Stomach smooth muscle (tissue), 2 donors: ENCODE measurements at regions not wholly inside any gene's neighbourhood (a gene's known extent, or its start where the extent isn't known, plus 50 kb on each side); places are given as distances from the start of the nearest gene placed in this dataset.

Experiments
- H3K27ac ChIP-seq: one replicate; pipeline ENCODE4 v1.7.0; 2013; ENCODE audit warnings: mild to moderate bottlenecking, low read length, inconsistent platforms
- H3K27me3 ChIP-seq, 2 donors: one replicate each; pipeline ENCODE4 v1.7.0; 2013; ENCODE audit warnings: low read length in 2 of 2; ENCODE audit not compliant: insufficient read depth in 2 of 2, control insufficient read depth in 1 of 2
- H3K36me3 ChIP-seq, 2 donors: one replicate each; pipeline ENCODE4 v1.7.0; 2013; ENCODE audit warnings: low read length in 2 of 2; ENCODE audit not compliant: control insufficient read depth in 2 of 2, insufficient read depth in 2 of 2
- H3K4me1 ChIP-seq: one replicate; pipeline ENCODE4 v1.7.0; 2013; ENCODE audit warnings: low read length; ENCODE audit not compliant: control insufficient read depth, insufficient read depth
- H3K4me3 ChIP-seq, 2 donors: one replicate each; pipeline ENCODE4 v1.7.0; 2013; ENCODE audit warnings: low read length in 2 of 2
- H3K9ac ChIP-seq, 2 donors: one replicate each; pipeline ENCODE4 v1.7.0; 2013; ENCODE audit warnings: low read length in 2 of 2, mild to moderate bottlenecking in 1 of 2
- H3K9me3 ChIP-seq, 2 donors: one replicate each; pipeline ENCODE4 v1.7.0; 2013; ENCODE audit warnings: low read length in 2 of 2; ENCODE audit not compliant: control insufficient read depth in 2 of 2
- donor health status: healthy.
- donor health status: Pancreatic carcinoma.

DNA sequence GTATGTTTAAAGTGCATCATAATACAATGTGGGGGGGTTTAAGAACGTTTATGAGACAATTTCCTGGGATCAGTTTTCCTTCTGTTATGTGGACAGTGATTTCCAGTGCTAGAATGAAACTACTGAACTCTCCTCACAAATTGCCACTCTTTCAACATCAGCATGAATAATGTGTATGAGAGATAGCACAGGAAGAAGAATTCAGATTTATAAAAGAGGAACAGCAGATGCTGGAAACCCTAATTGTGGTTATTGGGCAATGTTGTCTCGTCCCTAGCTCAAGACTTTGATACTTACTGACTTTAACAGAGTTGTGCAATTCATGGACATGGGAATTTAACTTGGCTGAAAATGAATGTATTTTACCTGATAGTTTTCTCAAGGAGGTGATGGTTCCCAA lies 410.8 kb upstream of the MEF2C start:
- H3K4me1 ChIP-seq: no peaks in the 10 kb centered on the region
- H3K9ac ChIP-seq: no peak overlapping the region
- H3K27me3 ChIP-seq: no peaks in the 10 kb centered on the region
- H3K36me3 ChIP-seq: no peaks in the 10 kb centered on the region
- no peaks in the 10 kb centered on the region for H3K9me3 ChIP-seq
- H3K27ac ChIP-seq: no peak overlapping the region
- no peak overlapping the region for H3K4me3 ChIP-seq

DNA sequence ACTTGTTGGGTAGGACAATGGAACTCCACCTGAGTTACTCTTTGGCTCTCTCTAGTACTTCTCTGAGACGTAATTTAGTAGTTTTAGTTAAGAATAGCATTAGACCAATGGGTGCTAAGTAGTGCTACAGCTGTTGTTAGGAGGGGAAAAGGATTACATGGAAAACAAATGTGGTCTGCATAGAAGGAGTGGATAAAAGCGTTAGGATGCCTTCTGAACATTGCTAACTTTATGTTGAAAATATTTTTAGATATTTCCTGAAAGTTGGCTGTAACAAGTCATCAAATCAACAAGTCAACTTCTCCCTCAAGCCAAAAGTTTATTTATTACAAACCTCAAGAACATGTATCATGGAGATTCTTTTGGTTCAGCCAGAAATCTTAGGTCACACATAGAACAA lies 409.5 kb upstream of the MEF2C start:
- Histone ChIP-seq H3K4me1 (no peaks in the 10 kb centered on the region), H3K27ac (no peak overlapping the region), H3K9ac (no peak overlapping the region), H3K4me3 (no peak overlapping the region), H3K9me3 (no peaks in the 10 kb centered on the region), H3K27me3 (no peaks in the 10 kb centered on the region), H3K36me3 (no peaks in the 10 kb centered on the region)

DNA sequence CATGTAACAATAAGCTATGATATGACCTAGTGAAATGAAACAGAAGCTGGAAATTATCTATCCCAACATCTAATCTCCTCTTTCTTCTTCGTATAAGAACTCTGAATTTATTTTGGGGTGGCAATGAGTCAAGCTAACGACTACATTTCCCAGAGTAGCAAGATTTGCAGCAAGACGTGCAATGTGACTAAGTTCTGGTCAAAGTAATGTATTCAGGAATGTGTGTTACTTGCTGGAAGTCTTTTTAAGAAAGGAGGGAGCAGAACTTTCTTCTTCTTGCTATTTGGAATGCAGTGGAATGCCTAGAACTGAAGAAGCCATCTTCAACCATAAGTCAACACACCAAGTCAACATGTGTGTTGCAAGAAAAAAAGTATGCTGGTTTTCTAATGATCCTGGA lies 406.6 kb upstream of the MEF2C start:
- Histone ChIP-seq H3K4me1 (no peaks in the 10 kb centered on the region), H3K27me3 (no peaks in the 10 kb centered on the region), H3K9me3 (no peaks in the 10 kb centered on the region), H3K27ac (no peak overlapping the region), H3K9ac (no peak overlapping the region), H3K4me3 (no peak overlapping the region), H3K36me3 (no peaks in the 10 kb centered on the region)

DNA sequence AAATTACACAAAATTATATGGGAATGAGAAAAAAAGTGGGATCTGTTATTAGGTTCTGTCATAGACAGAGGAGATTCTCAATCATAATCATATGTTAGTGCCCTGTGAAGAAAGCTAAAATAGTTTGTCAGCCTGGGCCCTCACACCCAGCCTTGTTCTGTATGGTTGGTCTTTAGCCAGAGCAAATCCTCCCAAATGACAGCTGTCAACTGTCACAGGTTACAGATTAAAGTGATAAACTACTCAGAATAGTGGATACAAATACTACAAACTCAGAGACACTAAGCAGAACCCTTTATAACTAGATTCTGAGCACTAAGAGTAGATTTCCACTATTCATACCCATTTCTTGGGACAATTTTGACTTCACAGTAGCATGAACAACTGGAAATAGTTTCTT lies 405.0 kb upstream of the MEF2C start:
- Histone ChIP-seq H3K36me3 (no peaks in the 10 kb centered on the region), H3K9ac (no peak overlapping the region), H3K9me3 (no peaks in the 10 kb centered on the region), H3K4me1 (no peaks in the 10 kb centered on the region), H3K27me3 (no peaks in the 10 kb centered on the region), H3K27ac (no peak overlapping the region), H3K4me3 (no peak overlapping the region)

DNA sequence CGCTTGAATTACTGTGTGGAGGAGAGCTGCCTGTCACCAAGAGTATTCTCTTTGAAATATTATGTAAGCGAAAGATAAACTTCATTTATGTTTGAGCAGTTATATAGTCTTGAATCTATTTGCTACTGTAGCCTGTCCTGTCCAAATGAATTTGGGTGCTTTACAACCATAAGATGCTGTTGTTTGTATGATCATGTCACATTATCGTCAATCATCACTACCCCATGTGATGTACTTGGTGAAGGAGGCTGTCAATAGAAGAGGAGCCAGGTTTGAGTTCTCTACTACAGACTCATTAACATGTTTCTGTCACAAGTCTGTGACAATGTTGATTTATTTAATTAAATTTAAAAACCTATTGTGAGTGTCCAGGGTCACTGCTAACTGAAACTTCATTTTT lies 403.3 kb upstream of the MEF2C start:
- H3K9me3 ChIP-seq: no peaks in the 10 kb centered on the region
- no peaks in the 10 kb centered on the region for H3K36me3 ChIP-seq
- no peaks in the 10 kb centered on the region for H3K4me1 ChIP-seq
- H3K27me3 ChIP-seq: no peaks in the 10 kb centered on the region
- no peak overlapping the region for H3K27ac ChIP-seq
- no peak overlapping the region for H3K9ac ChIP-seq
- H3K4me3 ChIP-seq: no peak overlapping the region

DNA sequence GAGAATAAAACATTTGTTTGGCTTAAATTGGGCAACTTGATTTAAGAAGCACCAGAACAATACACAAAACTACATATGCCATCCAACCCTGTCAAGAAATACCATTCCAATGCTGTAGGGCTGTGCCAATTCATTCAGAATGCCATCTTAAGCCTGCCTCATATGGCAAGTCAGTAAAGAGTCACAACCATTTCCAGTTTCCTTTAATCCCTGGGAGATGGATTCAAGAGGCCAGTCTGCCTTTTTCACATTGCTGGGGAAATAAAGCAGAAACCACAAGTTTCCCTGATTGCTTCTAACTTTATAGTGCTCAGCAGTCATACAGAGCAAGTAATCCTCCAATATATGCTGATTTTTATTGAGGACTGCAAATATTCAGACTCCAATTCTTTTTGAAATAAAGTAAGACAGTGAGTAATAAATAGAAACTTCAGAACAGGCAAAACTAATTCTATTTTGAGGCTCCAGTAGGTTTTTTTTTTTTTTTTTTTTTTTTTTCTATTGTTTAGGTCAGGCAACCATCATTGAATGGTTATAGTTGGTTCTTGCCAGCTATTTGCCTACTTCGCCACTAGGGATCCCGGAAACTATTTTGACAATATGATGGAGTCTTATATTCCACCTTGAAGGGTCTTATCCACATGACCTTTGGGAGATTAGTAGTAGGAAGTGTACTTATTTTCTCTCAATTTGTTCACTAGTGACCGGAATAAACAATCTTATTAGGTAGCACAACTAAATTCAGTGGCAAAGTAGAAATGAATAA lies 400.9 kb upstream of the MEF2C start:
- Histone ChIP-seq H3K4me3 (no peak overlapping the region), H3K9me3 (no peaks in the 10 kb centered on the region), H3K9ac (no peak overlapping the region), H3K27ac (no peak overlapping the region), H3K4me1 (no peaks in the 10 kb centered on the region), H3K27me3 (no peaks in the 10 kb centered on the region), H3K36me3 (no peaks in the 10 kb centered on the region)

DNA sequence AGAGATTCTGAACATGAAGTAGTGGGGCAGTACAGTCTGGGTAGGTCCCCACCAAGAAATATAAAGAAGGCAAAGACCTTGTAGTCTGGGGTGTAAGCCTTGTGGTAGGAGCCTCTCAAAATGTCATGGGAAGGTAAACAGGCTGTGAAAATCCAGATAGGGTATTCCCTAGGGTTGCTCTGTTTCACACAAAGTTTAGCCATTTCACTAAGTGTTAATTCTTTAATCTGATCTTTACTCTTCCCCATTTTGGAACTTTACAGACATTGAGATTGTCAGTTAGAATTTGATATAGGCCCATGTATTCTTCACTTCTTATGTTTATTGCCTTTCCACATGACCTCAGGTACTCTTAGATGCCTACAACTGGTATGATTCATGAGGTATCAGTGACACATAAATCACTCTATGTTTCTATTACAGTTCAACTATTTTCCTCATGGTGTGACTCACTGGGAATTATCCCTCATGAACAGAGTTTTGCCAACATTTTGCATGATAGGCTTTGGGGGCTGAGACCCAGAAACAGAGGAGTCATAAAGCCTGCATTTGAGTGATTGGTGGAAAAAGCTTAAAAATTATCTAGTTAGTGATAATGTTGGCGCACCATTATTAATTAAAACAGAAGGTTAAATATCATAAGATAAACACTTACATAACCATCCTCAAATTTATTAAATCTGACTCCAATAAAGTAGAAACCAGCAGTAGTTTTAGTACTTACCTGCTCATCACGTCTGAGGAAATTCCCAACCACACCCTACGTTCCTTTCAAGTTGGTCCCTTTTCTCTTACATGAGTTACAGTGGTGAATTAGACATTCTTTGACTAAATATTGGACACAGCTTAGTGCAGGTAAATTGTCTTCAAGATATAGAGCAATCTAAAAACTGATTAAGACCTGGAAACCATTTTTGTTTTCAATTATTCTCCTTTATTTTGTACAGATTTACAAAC lies 399.8 kb upstream of the MEF2C start:
- Histone ChIP-seq H3K9me3 (no peaks in the 10 kb centered on the region), H3K36me3 (no peaks in the 10 kb centered on the region)

DNA sequence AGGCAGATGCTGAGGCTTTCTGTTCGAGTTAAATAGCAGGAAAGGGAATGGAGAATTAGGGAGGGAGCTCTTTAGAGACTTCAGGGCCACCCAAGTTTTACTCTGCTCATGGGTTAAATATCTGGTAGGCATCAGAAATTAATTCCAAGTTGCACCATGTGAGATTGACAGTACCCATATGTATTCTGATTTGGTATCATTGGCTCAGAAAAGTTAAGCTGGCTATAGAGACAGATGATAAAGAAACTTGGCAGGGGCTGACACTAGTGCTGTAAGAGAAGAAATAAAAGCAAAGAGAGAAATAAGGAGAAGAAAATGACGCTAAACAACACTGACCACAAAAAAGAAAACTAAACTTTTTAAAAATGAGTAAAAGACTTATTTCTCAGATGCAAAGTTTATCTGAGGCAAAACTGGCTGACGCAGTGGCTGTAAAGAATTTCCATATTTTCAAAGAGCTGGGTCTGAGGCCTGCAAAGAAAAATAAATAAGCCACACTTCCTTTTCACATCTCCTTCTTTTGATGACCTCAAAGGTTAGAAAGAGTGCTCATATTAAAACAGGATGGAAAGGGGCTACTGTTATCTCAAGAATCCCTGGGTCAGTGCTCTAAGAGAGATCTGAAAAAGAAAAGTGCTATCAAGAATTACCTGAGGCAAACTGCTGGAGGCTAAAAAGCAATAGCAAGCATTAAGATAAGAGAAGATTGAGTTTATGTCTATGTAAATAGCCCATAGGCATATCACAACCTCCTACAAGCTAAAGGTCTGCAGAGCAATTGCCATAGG lies 399.0 kb upstream of the MEF2C start:
- Histone ChIP-seq H3K4me1 (no peaks in the 10 kb centered on the region), H3K36me3 (no peaks in the 10 kb centered on the region), H3K4me3 (no peak overlapping the region), H3K27me3 (no peaks in the 10 kb centered on the region), H3K9ac (no peak overlapping the region), H3K9me3 (no peaks in the 10 kb centered on the region), H3K27ac (no peak overlapping the region)

More for the DNA sequence above, 399.8 kb upstream of the MEF2C start:
- Histone ChIP-seq H3K27ac (no peak overlapping the region), H3K4me1 (no peaks in the 10 kb centered on the region), H3K4me3 (no peak overlapping the region), H3K9ac (no peak overlapping the region), H3K27me3 (no peaks in the 10 kb centered on the region)

DNA sequence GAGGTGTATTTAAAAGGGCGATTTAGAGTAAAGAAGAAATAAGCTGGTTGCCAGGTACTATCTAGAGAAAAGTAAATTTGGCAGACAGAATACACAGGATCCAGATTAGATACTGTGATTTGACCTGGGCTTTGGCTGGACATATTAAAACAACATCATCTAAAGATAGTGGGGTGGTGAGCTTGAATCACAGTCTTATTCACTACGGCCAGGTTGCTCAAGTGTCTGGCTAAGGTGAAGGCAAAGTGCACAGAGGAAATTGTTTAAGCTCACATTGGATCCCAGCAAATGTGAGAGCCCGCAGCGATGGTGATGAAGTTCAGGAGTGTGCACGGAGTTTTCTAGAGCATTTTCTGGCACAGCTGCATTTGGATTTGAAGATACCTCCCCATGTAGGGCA lies 398.2 kb upstream of the MEF2C start:
- H3K9me3 ChIP-seq: no peaks in the 10 kb centered on the region
- H3K27ac ChIP-seq: no peak overlapping the region
- H3K36me3 ChIP-seq: no peaks in the 10 kb centered on the region

DNA sequence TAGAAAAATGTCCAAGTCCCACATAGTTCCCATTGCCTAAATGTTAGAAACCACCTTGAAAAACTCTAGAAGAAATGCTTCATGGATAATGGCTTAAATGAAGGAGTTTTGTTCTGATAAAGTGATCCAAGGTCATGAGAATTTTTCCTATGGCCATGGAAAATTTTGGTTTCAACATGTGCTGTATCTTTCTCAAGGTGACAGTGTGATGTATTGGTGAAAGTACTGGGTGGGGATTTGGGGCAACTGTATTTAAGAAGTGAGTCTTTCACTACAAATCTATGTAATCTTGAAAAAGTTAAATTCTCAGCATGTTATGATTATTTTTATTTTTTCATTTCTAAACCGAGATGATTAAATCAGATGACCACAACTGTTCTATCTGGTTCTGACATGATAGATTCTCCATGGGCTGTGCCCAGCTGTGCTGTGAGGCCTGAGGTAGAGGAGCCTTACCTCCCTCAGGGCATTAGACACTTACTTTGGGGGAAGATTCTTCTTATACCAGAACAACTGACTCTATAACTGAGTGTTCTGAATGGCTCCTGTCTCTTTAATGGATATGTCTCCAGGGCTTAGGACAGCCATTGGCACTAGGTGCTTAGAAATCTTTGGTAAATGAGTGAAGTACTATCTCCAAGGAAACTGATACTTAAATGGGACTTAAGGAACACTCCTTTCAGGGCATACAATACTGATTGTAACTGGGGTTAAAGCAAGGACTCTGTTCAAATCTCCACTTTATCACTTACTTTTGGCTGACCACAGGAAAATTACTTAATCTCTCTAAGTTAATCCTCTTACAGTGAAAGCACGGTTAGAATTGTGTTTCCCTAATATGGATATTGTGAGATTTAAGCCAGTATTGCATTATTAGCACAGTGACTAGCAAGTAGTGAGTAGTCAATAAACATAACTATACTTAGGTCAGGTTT lies 397.4 kb upstream of the MEF2C start:
- H3K4me1 ChIP-seq: no peaks in the 10 kb centered on the region
- H3K27ac ChIP-seq: no peak overlapping the region
- H3K4me3 ChIP-seq: no peak overlapping the region
- no peaks in the 10 kb centered on the region for H3K27me3 ChIP-seq
- H3K9ac ChIP-seq: no peak overlapping the region
- no peaks in the 10 kb centered on the region for H3K9me3 ChIP-seq
- H3K36me3 ChIP-seq: no peaks in the 10 kb centered on the region

More for the DNA sequence above, 398.2 kb upstream of the MEF2C start:
- Histone ChIP-seq H3K9ac (no peak overlapping the region), H3K4me1 (no peaks in the 10 kb centered on the region), H3K27me3 (no peaks in the 10 kb centered on the region), H3K4me3 (no peak overlapping the region)
